ENCODE measurements at regions not wholly inside any gene's neighbourhood (a gene's known extent, or its start where the extent isn't known, plus 50 kb on each side); places are given as distances from the start of the nearest gene placed in this dataset.
"Not testable (repeated sequence)": the region's sequence is repeated elsewhere in the genome, so short reads cannot be mapped to it uniquely, and the experiment has no call there.

DNA sequence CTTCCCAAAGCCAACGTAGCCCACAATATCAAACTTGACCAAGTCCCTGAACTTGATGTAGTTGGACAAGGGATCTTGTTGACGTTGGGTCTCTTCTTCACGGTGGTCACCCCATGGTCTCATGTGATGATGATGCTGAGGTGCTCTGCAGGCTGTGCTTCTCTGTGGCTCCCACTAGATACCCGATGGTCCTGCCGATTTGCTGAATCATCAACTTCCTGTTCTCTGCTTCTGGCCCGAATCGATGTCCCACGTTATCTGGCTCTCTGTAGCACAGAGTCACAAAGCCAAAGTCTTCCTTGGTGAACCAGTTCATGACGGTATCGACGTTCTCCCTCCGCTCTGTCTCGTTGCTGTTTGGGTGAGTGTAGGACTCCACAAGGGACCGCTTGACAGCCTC is 201.0 kb downstream of the ADRA2C start:
- not testable (repeated sequence) for H3K4ac ChIP-seq (ENCODE audit: low read depth, low read length); H3K23ac ChIP-seq (ENCODE audit: low read length); H3K4me2 ChIP-seq (ENCODE audit: low read length); H3K27ac ChIP-seq (ENCODE audit: low read depth, low read length); H3K27me3 ChIP-seq (ENCODE audit: insufficient read depth, low read length, poor library complexity); H2BK15ac ChIP-seq (replicated peaks; ENCODE audit: low read depth); H2AK5ac ChIP-seq (ENCODE audit: low read length); H3K79me1 ChIP-seq (ENCODE audit: low read length); H3K4me3 ChIP-seq (ENCODE audit: low read length); H3K4me1 ChIP-seq (ENCODE audit: control insufficient read depth, low read depth, low read length); H4K8ac ChIP-seq (ENCODE audit: low read depth, low read length); H3K79me2 ChIP-seq (ENCODE audit: control insufficient read depth, insufficient read depth, low read length); H3K9ac ChIP-seq (ENCODE audit: low read length); H2BK5ac ChIP-seq (ENCODE audit: low read length); H3K36me3 ChIP-seq (ENCODE audit: control insufficient read depth, insufficient read depth, low read length); H2BK120ac ChIP-seq (ENCODE audit: low read depth, low read length); H3K56ac ChIP-seq (ENCODE audit: low read length); H4K5ac ChIP-seq (ENCODE audit: low read length); DNase-seq; H3K18ac ChIP-seq (ENCODE audit: low read length)
- no CpG with 5 or more reads among the region's 14 CpGs for WGBS (ENCODE audit: extremely low coverage, insufficient coverage, low lambda C conversion rate)

DNA sequence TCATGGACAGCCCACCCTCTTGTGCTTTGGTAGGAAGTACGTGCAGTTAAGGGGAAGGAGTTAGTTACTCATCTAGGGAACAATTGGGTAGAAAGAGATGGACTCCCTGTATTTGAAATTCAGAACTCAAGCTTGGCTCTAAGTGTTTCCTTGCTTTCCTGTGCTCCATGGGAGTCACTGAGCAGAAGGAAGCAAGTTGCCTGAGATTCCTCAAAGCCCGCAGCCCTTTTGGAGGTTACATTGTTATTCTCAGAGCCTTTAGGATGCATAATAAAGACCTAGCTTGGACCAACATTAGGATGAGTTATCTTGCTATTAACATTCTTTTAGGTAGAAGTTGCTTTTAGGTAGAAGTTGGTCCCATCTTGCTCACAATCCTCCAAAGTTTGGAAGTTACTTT is 206.4 kb downstream of the ADRA2C start:
- not testable (repeated sequence) for H3K4ac ChIP-seq (ENCODE audit: low read depth, low read length); H2BK120ac ChIP-seq (ENCODE audit: low read depth, low read length); H3K23ac ChIP-seq (ENCODE audit: low read length); H3K4me2 ChIP-seq (ENCODE audit: low read length); H2BK5ac ChIP-seq (ENCODE audit: low read length); H3K79me1 ChIP-seq (ENCODE audit: low read length); H3K56ac ChIP-seq (ENCODE audit: low read length); H4K5ac ChIP-seq (ENCODE audit: low read length); DNase-seq; H3K36me3 ChIP-seq (ENCODE audit: control insufficient read depth, insufficient read depth, low read length); H2AK5ac ChIP-seq (ENCODE audit: low read length); H3K18ac ChIP-seq (ENCODE audit: low read length); H2BK15ac ChIP-seq (replicated peaks; ENCODE audit: low read depth); H4K8ac ChIP-seq (ENCODE audit: low read depth, low read length); H3K79me2 ChIP-seq (ENCODE audit: control insufficient read depth, insufficient read depth, low read length); H3K9ac ChIP-seq (ENCODE audit: low read length); H3K27ac ChIP-seq (ENCODE audit: low read depth, low read length); H3K27me3 ChIP-seq (ENCODE audit: insufficient read depth, low read length, poor library complexity); H3K4me1 ChIP-seq (ENCODE audit: control insufficient read depth, low read depth, low read length); H3K4me3 ChIP-seq (ENCODE audit: low read length)
- no CpG with 5 or more reads among the region's 2 CpGs for WGBS (ENCODE audit: extremely low coverage, insufficient coverage, low lambda C conversion rate)

DNA sequence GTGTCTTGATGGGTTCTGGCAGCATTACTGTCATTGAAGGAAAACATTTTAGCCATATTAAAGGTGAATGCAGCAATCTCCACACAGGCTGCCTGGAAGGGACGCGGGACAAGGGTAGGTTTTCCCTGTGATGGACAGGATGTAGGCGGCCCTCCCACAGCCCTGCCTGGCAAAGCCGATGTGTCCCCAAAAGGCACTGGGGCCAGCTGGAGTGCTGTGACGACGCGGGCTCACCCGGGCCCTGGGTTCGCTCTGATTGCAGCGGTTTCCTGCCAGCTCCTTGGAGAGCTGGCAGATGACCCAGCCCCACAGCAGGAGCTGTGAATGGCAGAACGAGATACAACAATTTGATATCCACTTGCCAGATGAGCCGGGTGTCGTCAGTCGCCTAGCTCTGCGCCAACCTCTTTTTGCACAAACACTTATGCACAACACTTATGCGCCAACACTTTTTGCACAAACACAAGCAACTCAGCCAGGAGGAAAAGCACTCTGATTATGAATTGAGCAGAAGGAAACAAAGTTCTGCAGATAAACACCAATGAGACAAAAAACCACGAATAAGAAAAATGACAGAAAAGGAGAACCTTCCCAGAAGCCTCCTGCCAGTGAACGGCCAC is 207.5 kb downstream of the ADRA2C start:
- not testable (repeated sequence) for H3K4me1 ChIP-seq (ENCODE audit: control insufficient read depth, low read depth, low read length); H3K27me3 ChIP-seq (ENCODE audit: insufficient read depth, low read length, poor library complexity); H3K4ac ChIP-seq (ENCODE audit: low read depth, low read length); H3K36me3 ChIP-seq (ENCODE audit: control insufficient read depth, insufficient read depth, low read length); H4K8ac ChIP-seq (ENCODE audit: low read depth, low read length); H3K79me2 ChIP-seq (ENCODE audit: control insufficient read depth, insufficient read depth, low read length); H2AK5ac ChIP-seq (ENCODE audit: low read length); H3K18ac ChIP-seq (ENCODE audit: low read length); H3K4me3 ChIP-seq (ENCODE audit: low read length); H2BK120ac ChIP-seq (ENCODE audit: low read depth, low read length); DNase-seq; H3K79me1 ChIP-seq (ENCODE audit: low read length); H3K9ac ChIP-seq (ENCODE audit: low read length); H3K56ac ChIP-seq (ENCODE audit: low read length); H3K23ac ChIP-seq (ENCODE audit: low read length); H4K5ac ChIP-seq (ENCODE audit: low read length); H3K27ac ChIP-seq (ENCODE audit: low read depth, low read length); H2BK5ac ChIP-seq (ENCODE audit: low read length); H3K4me2 ChIP-seq (ENCODE audit: low read length); H2BK15ac ChIP-seq (replicated peaks; ENCODE audit: low read depth)
- WGBS (ENCODE audit: extremely low coverage, insufficient coverage, low lambda C conversion rate): no CpG with 5 or more reads among the region's 18 CpGs

DNA sequence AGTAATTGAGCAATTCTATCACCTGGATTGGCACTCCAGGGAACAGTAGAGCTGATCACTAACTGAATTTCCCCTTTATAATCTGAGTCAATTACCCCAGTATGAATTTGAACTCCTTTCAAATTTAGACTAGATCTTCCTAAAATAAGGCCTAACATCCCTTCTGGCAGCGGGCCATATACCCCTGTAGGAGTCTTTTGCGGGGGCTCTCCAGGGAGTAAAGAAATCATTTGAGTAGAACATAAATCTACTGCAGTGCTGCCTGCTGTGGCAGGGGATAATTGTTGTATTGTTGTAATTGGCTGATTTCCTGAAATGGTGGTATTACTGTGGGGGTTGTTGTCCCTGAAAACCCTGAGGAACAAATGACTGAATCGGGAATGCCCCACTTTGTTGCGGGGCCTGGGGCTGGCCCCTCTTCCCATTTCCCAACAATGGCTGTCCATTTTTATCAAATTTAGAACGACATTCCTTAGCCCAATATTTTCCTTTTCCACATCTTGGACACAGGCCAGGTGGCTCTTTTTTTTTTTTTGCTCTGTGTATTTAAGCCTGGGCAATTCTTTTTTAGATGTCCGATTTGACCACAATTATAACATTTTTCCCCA is 217.4 kb downstream of the ADRA2C start:
- not testable (repeated sequence) for H3K4me1 ChIP-seq (ENCODE audit: control insufficient read depth, low read depth, low read length); H3K4ac ChIP-seq (ENCODE audit: low read depth, low read length); H3K56ac ChIP-seq (ENCODE audit: low read length); H3K79me2 ChIP-seq (ENCODE audit: control insufficient read depth, insufficient read depth, low read length); H2BK5ac ChIP-seq (ENCODE audit: low read length); H3K23ac ChIP-seq (ENCODE audit: low read length); H2BK120ac ChIP-seq (ENCODE audit: low read depth, low read length); H3K27ac ChIP-seq (ENCODE audit: low read depth, low read length); H3K79me1 ChIP-seq (ENCODE audit: low read length); H4K8ac ChIP-seq (ENCODE audit: low read depth, low read length); H4K5ac ChIP-seq (ENCODE audit: low read length); H3K4me3 ChIP-seq (ENCODE audit: low read length); H3K27me3 ChIP-seq (ENCODE audit: insufficient read depth, low read length, poor library complexity); DNase-seq; H3K36me3 ChIP-seq (ENCODE audit: control insufficient read depth, insufficient read depth, low read length); H3K9ac ChIP-seq (ENCODE audit: low read length); H3K18ac ChIP-seq (ENCODE audit: low read length); H3K4me2 ChIP-seq (ENCODE audit: low read length); H2BK15ac ChIP-seq (replicated peaks; ENCODE audit: low read depth); H2AK5ac ChIP-seq (ENCODE audit: low read length)
- WGBS (ENCODE audit: extremely low coverage, insufficient coverage, low lambda C conversion rate): no CpG with 5 or more reads among the region's 6 CpGs

DNA sequence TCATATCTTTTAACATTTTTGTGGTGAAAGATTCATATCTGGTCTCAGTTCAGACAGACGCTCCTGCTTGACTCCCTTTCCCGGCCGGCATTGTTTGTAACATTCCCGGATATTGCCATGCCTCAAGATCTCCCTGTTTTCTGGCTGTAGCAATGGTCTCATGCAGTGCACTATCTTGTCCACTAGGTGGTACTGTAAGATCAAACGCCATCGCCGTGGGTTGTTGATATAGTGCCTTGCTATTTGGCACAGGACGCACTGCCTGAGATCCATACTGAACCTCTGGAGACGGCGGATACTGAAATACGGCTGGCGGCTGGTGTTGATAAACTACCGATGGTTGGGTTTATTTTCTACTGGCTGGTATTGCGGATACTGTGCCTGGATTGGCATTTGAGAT is 218.6 kb downstream of the ADRA2C start:
- H3K56ac ChIP-seq (ENCODE audit: low read length); H3K4me2 ChIP-seq (ENCODE audit: low read length); H2BK120ac ChIP-seq (ENCODE audit: low read depth, low read length); H3K18ac ChIP-seq (ENCODE audit: low read length); H3K9ac ChIP-seq (ENCODE audit: low read length); H3K79me1 ChIP-seq (ENCODE audit: low read length); H3K4ac ChIP-seq (ENCODE audit: low read depth, low read length); H4K8ac ChIP-seq (ENCODE audit: low read depth, low read length); H3K27ac ChIP-seq (ENCODE audit: low read depth, low read length); H4K5ac ChIP-seq (ENCODE audit: low read length); H3K36me3 ChIP-seq (ENCODE audit: control insufficient read depth, insufficient read depth, low read length); H3K4me1 ChIP-seq (ENCODE audit: control insufficient read depth, low read depth, low read length); H3K23ac ChIP-seq (ENCODE audit: low read length); H2BK15ac ChIP-seq (replicated peaks; ENCODE audit: low read depth); H2BK5ac ChIP-seq (ENCODE audit: low read length); H3K27me3 ChIP-seq (ENCODE audit: insufficient read depth, low read length, poor library complexity); H3K4me3 ChIP-seq (ENCODE audit: low read length); H2AK5ac ChIP-seq (ENCODE audit: low read length); H3K79me2 ChIP-seq (ENCODE audit: control insufficient read depth, insufficient read depth, low read length); DNase-seq: not testable (repeated sequence)
- no CpG with 5 or more reads among the region's 14 CpGs for WGBS (ENCODE audit: extremely low coverage, insufficient coverage, low lambda C conversion rate)

DNA sequence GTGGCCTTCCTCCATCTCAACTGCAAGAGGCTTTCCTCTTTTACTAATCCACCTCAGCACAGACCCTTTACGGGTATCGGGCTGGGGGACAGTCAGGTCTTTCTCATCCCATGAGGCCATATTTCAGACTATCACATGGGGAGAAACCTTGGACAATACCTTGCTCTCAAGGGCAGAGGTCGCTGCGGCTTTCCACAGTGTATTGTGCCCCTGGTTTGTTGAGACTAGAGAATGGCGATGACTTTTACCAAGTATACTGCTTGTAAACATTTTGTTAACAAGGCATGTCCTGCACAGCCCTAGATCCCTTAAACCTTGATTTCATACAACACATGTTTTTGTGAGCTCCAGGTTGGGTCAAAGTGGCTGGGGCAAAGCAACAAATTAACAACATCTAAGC is 220.2 kb downstream of the ADRA2C start:
- WGBS (ENCODE audit: extremely low coverage, insufficient coverage, low lambda C conversion rate): no CpG with 5 or more reads among the region's 5 CpGs
- H3K79me1 ChIP-seq (ENCODE audit: low read length); H3K4ac ChIP-seq (ENCODE audit: low read depth, low read length); H3K18ac ChIP-seq (ENCODE audit: low read length); H3K27me3 ChIP-seq (ENCODE audit: insufficient read depth, low read length, poor library complexity); H3K4me2 ChIP-seq (ENCODE audit: low read length); H2BK15ac ChIP-seq (replicated peaks; ENCODE audit: low read depth); H2AK5ac ChIP-seq (ENCODE audit: low read length); H3K4me3 ChIP-seq (ENCODE audit: low read length); H2BK5ac ChIP-seq (ENCODE audit: low read length); H3K56ac ChIP-seq (ENCODE audit: low read length); H3K79me2 ChIP-seq (ENCODE audit: control insufficient read depth, insufficient read depth, low read length); H3K4me1 ChIP-seq (ENCODE audit: control insufficient read depth, low read depth, low read length); H2BK120ac ChIP-seq (ENCODE audit: low read depth, low read length); H4K8ac ChIP-seq (ENCODE audit: low read depth, low read length); H3K36me3 ChIP-seq (ENCODE audit: control insufficient read depth, insufficient read depth, low read length); H3K9ac ChIP-seq (ENCODE audit: low read length); H3K23ac ChIP-seq (ENCODE audit: low read length); DNase-seq; H4K5ac ChIP-seq (ENCODE audit: low read length); H3K27ac ChIP-seq (ENCODE audit: low read depth, low read length): not testable (repeated sequence)

Measured in mesendoderm (in vitro differentiated cells).